Dermis blood vessel endothelial cell (primary cell): ENCODE measurements at regions not wholly inside any gene's neighbourhood (a gene's known extent, or its start where the extent isn't known, plus 50 kb on each side); places are given as distances from the start of the nearest gene placed in this dataset.
"Not testable (repeated sequence)": the region's sequence is repeated elsewhere in the genome, so short reads cannot be mapped to it uniquely, and the experiment has no call there.

Experiments
- DNase-seq: peaks from one replicate; pipeline ENCODE4 v3.0.0; 2010

GRCh38 chr5:71822065-71822464, 103.0 kb downstream of the CARTPT start:
- not testable (repeated sequence) for DNase-seq

- DNase-seq, result no peak
Observed at GRCh38 chr5:71825992-71826391, 106.9 kb downstream of the CARTPT start.

DNA sequence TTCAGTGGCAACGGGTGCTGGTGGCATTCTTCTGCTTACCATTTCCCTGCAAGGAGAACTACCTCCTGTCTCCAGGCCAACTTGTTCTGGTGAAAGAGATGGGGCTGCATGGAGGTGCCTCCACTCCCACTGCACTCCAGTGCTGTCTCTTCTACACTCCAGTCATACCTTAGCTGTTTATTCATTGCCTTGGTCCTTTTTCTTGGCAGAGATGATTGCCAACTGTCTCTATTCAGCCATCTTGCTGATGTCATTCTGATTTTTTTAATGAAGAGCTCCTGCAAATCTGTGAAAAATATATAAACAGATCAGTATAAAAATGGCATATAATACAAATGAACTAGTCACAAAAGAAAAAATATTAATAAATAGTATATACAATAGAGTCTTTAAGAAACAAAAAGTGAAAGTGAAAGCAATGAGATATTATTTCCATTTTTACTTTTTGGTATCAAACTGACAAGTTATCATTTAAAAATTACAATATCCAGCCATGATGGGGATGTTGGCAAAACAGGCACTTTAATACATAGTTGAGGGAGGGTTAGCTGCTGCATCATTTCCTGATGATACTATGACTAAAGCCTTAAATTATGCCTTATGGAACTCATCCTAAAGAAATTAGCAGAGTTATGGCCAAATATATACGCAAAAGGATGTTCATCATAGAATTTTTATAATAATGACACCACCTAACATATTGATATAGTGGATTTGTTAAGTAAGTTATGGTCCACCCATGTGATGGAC, 109.4 kb downstream of the CARTPT start:
- DNase-seq, result peak; percentile 13

DNA sequence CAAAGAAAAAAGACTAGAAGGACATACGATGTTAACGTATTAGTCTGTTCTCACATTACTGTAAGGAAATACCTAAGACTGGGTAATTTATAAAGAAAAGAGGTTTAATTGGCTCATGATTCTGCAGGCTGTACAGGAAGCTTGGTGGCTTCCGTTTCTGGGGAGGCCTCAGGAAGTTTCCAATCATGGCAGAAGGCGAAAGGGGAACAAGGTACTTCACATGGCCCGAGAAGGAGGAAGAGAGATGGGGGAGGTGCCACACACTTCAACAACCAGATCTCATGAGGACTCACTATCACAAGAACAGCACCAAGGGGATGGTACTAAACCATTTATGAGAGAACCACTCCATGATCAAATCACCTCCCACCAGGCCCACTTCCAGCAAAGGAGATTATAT, 110.1 kb downstream of the CARTPT start:
- DNase-seq, result no peak

- peak; percentile 69 for DNase-seq
Observed at GRCh38 chr5:71830681-71831539, 111.8 kb downstream of the CARTPT start.

GRCh38 chr5:71832812-71833715, 114.0 kb downstream of the CARTPT start:
- no peak for DNase-seq

DNA sequence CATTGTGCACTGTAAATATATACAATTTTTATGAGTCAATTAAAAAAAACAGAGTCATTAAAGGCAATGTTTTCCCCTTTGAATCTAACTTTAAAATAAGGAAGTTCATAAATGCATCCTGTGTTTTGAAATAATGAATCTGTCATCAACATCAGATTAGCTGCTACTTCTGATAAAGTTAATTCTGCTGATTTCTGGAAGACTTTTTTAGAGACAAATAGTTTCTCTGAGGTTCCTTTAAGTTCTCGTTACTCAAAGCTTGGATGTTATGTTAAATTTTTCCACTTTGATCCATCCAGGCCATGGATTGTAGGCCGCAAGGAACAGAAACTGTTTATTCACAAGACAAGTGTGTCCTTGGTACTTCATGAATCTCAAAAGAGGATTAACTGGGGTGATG, 115.5 kb downstream of the CARTPT start:
- DNase-seq, result no peak

- peak; percentile 41 for DNase-seq
Observed at GRCh38 chr5:71836084-71836483, 117.0 kb downstream of the CARTPT start.

DNA sequence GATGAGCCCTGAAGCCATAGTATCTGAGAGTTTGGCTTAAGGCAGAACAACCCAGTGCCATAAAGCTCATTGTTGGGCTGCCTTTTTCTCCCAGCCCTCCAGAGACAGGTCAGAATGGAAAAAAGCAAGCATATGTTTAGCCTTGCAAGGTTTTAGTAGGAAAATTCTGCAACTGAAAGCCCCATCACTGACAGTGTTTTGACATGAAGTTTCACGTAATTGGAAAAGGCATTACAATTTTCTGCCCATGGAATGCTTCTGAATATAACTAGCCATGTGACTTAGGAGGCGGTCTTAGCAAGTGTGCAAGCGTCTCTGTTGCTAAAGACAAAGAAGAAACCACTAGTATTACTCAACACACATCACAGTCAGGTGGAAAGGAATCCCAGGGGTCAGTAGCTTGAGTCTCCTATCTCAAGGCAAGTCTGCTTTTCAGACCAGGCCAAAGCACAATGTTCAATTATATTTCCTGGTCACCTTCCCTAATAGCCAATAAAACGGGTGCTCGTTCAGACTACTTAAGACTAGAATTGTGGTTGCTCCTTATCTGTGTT, 117.6 kb downstream of the CARTPT start:
- DNase-seq, result no peak

DNA sequence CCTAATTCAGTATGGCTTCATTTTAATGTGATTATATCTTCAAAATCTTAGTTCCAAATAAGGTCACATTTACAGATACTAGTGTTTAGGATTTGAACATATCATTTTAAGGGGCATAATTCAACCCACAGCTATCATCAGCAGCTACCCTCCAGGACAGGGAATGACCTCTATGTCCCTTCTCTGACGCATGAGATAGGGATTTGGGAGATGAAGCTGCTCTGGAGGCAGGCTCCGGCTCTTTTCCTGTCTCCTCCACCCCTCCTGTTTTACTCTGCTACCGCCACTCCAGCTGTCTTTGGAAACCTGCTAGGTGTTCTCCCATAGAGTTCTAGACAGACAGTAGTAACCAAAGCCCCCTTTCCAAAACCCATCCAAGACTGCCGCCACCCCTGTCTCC, 119.2 kb downstream of the CARTPT start:
- DNase-seq, result no peak

GRCh38 chr5:71839096-71839884, 120.2 kb downstream of the CARTPT start:
- no peak for DNase-seq

DNA sequence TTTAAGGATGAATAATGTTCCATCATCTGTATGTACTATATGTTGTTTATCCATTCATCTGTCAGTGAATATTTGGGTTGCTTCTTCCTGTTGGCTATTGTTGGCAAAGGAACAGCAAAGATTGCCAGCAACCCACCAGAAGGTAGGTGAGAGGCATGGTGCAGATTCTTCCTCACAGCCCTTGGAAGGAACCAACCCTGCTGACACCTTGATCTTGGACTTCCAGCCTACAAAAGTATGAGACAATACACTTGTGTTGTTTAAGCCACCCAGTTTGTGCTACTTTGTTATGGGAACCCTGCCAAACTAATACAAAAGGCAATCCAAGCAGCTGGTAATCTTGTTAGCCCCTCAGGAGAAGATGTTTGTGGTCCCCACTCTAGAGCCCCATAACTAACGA, 122.0 kb downstream of the CARTPT start:
- DNase-seq, result no peak

DNA sequence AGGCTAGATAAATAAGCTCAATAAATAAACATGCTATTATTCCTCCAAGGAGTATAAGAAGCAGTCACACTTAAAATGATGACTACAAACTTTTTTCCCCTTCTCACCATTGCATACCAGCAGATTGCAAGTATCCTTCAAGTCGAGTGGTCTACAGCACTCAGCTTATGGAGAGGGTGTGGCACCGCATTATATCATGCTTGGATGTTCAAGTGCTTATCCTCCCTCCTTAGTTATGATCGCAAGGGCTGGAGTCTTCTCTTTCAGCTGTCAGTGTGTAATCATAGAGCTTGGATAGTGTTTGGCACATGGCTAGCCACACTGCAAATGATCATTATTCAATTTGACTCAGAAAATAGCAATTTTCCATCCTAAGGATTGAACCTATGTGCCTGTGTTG, 124.0 kb downstream of the CARTPT start:
- DNase-seq, result no peak

- no peak for DNase-seq
Observed at GRCh38 chr5:71844862-71845261, 125.8 kb downstream of the CARTPT start.

DNA sequence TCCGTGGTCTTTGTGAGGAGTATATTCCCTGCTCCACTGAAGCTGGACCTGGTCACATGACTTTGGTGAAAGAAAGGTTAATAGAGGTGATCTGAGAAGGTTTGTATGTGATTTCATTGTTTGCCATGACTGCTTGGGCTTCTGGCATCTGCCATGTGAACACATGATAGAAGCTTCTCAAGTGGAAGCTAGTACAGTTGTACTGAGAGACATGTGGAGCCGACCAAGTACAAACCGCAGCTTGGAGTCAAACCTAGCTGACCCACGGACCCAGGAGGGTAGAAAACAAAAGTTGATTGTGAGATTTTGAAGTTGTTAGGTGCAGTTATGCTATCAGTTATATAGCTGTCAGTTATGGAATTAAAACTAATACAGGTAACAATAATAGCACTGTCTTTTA, 140.4 kb downstream of the CARTPT start:
- DNase-seq, result no peak

- peak; percentile 48 for DNase-seq
Observed at GRCh38 chr5:71860048-71860447, 141.0 kb downstream of the CARTPT start.

- no peak for DNase-seq
Observed at GRCh38 chr5:71861682-71862081, 142.6 kb downstream of the CARTPT start.

GRCh38 chr5:71862087-71862486, 143.0 kb downstream of the CARTPT start:
- no peak for DNase-seq

DNA sequence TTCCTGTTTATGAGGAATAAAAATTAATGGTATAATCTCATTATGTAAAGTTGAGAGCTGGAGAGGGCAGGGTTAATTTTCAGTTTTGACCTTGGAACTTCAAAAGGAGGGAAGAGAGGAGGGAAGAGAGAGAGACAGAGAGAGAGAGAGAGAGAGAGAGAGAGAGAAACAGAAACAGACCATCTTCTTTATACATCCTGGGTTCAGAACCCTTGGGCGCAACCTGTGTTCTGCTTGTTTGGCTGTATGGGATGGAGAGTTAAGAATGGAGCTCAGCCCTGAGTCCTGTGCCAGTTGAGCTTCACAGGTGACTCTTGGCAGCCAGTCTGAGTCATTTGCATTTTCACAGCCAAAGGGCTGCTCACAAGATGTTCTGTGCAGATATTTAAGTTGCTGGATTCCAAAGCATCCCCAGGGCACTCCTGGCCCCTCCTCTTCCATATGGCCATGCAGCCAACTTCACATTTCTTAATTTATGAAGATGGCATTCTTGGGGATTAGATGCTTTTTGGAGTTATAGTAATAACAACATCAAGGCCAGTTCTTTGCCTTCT, 143.5 kb downstream of the CARTPT start:
- no peak for DNase-seq

GRCh38 chr5:71864730-71865601, 145.9 kb downstream of the CARTPT start:
- DNase-seq, result peak; percentile 45
